ENCODE measurements at regions not wholly inside any gene's neighbourhood (a gene's known extent, or its start where the extent isn't known, plus 50 kb on each side); places are given as distances from the start of the nearest gene placed in this dataset.
"Not testable (repeated sequence)": the region's sequence is repeated elsewhere in the genome, so short reads cannot be mapped to it uniquely, and the experiment has no call there.

DNA sequence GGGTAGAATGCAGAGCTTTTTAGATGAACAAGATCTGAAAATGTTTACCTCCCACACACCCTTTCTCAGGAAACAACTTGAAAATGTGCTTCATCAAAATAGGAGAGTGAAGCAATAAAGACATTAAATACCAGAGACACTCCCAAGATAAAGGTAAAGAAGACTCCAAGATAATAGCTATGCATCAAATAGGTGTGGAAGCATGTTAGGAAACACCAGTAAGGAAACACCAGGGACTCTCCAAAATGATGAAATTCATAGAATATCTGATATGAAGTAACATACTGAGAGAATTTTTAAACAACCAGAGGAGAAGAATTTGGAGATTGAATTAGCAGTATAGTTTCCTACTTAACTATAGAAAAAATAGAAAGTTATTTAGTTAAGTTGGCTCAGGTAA is 57.0 kb downstream of the OR10A6 start:
- no peak for DNase-seq

DNA sequence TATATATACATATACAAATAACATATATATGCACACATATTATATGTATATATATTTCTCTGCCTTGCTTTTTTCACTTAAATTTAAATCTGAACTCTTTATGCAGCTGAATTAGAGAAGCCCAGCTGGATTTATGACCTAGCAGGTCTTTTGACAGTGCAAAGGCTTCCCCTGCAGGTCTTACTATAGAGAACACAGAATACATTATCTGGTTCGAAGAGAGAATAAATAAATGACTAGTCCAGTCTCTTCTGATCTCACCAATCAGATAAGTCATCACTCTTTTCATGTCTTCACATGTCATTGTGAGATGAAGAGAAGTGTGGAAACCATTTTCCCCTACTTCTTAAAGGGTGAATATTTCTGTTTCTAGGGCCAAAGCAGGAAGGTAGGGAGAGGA is 58.2 kb downstream of the OR10A6 start:
- DNase-seq = no peak

DNA sequence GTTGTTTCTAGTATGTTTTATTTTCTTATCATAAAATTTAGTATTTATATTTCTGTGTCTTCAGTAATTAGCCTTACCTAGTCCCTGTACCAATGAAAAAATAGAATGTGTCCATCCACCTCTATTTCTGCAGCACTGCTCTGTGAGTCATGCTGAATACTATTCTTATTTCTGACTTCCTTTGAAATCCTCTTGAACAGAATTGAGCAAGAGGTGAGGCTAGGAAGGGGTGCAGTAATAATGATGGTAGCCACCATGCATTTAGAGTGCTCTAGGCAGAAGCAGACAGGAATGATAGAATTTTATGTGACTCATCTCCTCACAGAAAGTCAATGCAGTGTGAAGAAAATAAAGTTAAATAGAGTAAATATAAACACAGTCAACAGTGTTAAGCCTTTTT is 60.0 kb downstream of the OR10A6 start:
- peak; percentile 42 for DNase-seq

DNA sequence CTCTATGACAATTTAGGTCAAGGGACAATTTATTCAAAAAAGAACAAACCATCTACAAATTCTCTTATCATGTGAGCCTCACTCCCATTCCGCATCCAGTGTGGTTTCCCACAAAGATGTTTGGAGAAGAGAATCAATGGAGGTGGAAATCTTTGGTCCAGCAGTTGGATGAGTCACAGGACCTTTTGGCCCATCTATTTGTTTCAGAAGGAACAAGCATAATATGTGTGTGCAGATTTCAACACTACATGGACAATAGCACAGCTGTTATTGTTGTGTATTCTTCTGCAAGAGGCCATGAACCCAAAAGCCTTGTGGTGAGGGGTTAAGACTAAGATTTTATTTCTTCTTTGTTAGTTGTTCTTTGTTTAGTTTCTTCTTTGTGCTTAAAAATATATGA is 61.6 kb downstream of the OR10A6 start:
- peak; percentile 5 for DNase-seq

- DNase-seq = not testable (repeated sequence)
These were observed 64.5 kb upstream of the OR5P2 start for GRCh38 chr11:7861292-7861691.

DNA sequence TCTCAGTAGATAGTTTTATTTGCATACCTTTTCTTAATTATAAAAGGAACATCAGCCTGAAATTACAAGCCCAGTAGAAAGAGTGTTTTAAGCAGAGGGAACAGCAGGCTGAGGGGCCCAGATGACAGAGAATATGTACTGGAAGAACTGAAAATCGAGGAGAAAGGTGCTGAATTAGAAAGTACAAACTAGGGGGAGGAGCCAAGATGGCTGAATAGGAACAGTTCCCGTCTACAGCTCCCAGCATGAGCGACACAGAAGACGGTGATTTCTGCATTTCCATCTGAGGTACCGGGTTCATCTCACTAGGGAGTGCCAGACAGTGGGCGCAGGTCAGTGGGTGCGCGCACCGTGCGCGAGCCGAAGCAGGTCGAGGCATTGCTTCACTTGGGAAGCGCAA is 64.1 kb upstream of the OR5P2 start:
- not testable (repeated sequence) for DNase-seq

DNA sequence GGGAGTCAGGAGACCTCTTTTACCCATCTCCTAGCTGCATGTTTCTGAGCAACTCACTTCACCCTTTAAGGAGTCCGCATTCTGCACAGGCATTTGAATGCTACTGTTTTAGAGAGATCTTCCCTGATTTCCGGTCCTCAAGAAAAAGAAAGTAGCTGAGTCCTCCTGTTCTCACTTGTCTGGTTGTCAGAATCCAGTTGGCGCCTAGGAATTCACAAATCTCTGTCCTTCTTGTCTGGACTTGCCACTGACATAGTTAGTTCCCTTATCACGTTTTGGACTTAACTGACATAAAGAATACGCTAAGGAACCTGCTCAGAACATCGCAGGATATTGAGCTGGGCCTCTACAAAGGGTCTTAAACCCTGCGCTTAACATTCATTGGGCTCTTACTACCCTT is 61.3 kb upstream of the OR5P2 start:
- DNase-seq = no peak

- peak; percentile 2 for DNase-seq
These were observed 54.6 kb upstream of the OR5P2 start for GRCh38 chr11:7851391-7851790.

DNA sequence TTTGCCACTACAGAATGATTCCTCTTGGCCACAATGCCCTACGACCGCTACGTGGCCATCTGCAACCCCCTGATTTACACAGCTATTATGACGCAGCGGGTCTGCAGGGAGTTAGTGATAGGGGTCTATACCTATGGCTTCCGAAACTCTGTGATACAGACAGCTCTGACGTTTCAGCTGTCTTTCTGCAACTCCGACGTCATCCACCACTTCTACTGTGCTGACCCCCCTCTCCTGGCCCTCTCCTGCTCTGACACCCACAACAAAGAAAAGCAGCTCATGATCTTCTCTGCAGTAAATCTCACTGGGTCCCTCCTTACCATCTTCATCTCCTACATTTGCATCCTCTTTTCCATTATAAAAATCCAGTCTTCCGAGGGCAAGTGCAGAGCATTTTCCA is 52.3 kb upstream of the OR5P2 start:
- no peak for DNase-seq

All from MV-4-11 (cell line).